Liver (tissue), 3 donors: ENCODE measurements at regions not wholly inside any gene's neighbourhood (a gene's known extent, or its start where the extent isn't known, plus 50 kb on each side); places are given as distances from the start of the nearest gene placed in this dataset.

Experiments
- HNF4G ChIP-seq: IDR thresholded peaks from 2 replicates; pipeline ENCODE4 v1.6.1; 2016; ENCODE audit warnings: antibody characterized with exemption
- TF ChIP-seq, protein P1 (sequence below): fragments of 150-350 bp; IDR thresholded peaks from 2 replicates; pipeline ENCODE4 v1.5.1; 2017; ENCODE audit warnings: improper control_type of control experiment, low read depth, low read length; ENCODE audit not compliant: missing input control
- donor health status: healthy.
- donor health status: healthy.

DNA sequence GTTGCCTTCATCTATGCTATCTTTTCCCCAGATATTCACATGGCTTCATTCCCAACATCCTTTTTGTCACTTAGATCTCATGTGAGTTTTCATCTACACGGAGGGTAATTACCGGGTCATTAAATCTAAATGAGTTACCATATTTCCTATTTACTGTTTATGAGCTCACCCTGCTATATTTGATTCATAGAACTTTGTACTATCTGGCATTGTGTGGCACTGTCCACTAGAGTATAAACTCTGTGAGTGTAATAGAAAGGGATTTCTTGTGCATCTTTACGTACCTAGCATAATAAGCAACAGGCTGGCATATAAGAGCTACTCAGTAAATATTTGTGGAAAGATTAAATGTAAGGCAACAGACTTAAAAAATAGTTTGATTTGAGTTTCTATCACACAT lies 86.1 kb upstream of the LMO3 start:
- TF ChIP-seq, protein P1, sequence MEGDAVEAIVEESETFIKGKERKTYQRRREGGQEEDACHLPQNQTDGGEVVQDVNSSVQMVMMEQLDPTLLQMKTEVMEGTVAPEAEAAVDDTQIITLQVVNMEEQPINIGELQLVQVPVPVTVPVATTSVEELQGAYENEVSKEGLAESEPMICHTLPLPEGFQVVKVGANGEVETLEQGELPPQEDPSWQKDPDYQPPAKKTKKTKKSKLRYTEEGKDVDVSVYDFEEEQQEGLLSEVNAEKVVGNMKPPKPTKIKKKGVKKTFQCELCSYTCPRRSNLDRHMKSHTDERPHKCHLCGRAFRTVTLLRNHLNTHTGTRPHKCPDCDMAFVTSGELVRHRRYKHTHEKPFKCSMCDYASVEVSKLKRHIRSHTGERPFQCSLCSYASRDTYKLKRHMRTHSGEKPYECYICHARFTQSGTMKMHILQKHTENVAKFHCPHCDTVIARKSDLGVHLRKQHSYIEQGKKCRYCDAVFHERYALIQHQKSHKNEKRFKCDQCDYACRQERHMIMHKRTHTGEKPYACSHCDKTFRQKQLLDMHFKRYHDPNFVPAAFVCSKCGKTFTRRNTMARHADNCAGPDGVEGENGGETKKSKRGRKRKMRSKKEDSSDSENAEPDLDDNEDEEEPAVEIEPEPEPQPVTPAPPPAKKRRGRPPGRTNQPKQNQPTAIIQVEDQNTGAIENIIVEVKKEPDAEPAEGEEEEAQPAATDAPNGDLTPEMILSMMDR, result no peak
- no peak for TF ChIP-seq HNF4G
